ENCODE measurements at regions not wholly inside any gene's neighbourhood (a gene's known extent, or its start where the extent isn't known, plus 50 kb on each side); places are given as distances from the start of the nearest gene placed in this dataset.

- TF ChIP-seq CTCF (conservative IDR thresholded peaks at IDR 0.05; ENCODE audit: low read depth, low read length), result no peak
- no peak overlapping the region for H3K4me3 ChIP-seq (ENCODE audit: low read depth, low read length)
- DNase-seq (ENCODE audit: low read depth), result no peak
These were observed 355.0 kb upstream of the PRICKLE1 start for GRCh38 chr12:42944516-42944915.

- H3K4me3 ChIP-seq (ENCODE audit: low read depth, low read length), result no peak overlapping the region
- no peak for TF ChIP-seq CTCF (conservative IDR thresholded peaks at IDR 0.05; ENCODE audit: low read depth, low read length)
- DNase-seq (ENCODE audit: low read depth), result no peak
These were observed 347.4 kb upstream of the PRICKLE1 start for GRCh38 chr12:42936991-42937390.

GRCh38 chr12:42936260-42936659, 346.7 kb upstream of the PRICKLE1 start:
- DNase-seq (ENCODE audit: low read depth), result no peak
- H3K4me3 ChIP-seq (ENCODE audit: low read depth, low read length), result no peak overlapping the region
- TF ChIP-seq CTCF (conservative IDR thresholded peaks at IDR 0.05; ENCODE audit: low read depth, low read length), result no peak

- no peak for TF ChIP-seq CTCF (conservative IDR thresholded peaks at IDR 0.05; ENCODE audit: low read depth, low read length)
- DNase-seq (ENCODE audit: low read depth), result no peak
- H3K4me3 ChIP-seq (ENCODE audit: low read depth, low read length), result no peak overlapping the region
These were observed 346.2 kb upstream of the PRICKLE1 start for GRCh38 chr12:42935756-42936155.

- TF ChIP-seq CTCF (conservative IDR thresholded peaks at IDR 0.05; ENCODE audit: low read depth, low read length), result no peak
- no peak for DNase-seq (ENCODE audit: low read depth)
- H3K4me3 ChIP-seq (ENCODE audit: low read depth, low read length), result no peak overlapping the region
These were observed 345.5 kb upstream of the PRICKLE1 start for GRCh38 chr12:42935090-42935489.

GRCh38 chr12:42933461-42934081, 344.0 kb upstream of the PRICKLE1 start:
- no peak overlapping the region for H3K4me3 ChIP-seq (ENCODE audit: low read depth, low read length)
- DNase-seq (ENCODE audit: low read depth), result no peak
- no peak for TF ChIP-seq CTCF (conservative IDR thresholded peaks at IDR 0.05; ENCODE audit: low read depth, low read length)

GRCh38 chr12:42932936-42933335, 343.4 kb upstream of the PRICKLE1 start:
- TF ChIP-seq CTCF (conservative IDR thresholded peaks at IDR 0.05; ENCODE audit: low read depth, low read length), result no peak
- H3K4me3 ChIP-seq (ENCODE audit: low read depth, low read length), result no peak overlapping the region
- no peak for DNase-seq (ENCODE audit: low read depth)
